Activated CD4-positive, CD25-positive, alpha-beta regulatory T cell (primary cell): ENCODE measurements at regions not wholly inside any gene's neighbourhood (a gene's known extent, or its start where the extent isn't known, plus 50 kb on each side); places are given as distances from the start of the nearest gene placed in this dataset.
"Not testable (repeated sequence)": the region's sequence is repeated elsewhere in the genome, so short reads cannot be mapped to it uniquely, and the experiment has no call there.

ENCODE experiments used
- DNase-seq, 4 experiments: peaks; one replicate each; lab custom pipeline; 2025; lab: John Stamatoyannopoulos, UW

DNA sequence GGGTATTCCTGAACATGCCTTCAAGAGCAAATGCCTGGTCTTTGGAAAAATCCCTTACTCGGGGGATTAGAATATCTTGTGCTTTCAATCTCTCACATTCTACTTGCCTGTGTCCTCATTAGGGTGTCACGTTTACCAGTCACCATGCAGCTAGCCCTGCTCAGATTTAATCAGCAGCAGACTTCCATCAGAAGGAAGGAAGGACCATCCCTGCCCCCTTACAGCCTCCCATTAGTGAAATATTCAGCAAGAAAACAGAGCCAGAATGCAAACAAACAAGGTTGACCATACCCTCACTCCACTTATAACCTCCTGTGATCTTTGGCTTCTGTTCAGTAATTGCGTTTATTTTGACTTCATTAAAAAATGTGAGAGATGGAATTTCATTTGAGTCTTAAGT, 208.6 kb downstream of the CXCL12 start:
- no peak for DNase-seq

- DNase-seq: no peak
These were observed 211.3 kb downstream of the CXCL12 start for GRCh38 chr10:44173608-44173894.

GRCh38 chr10:44172883-44173607, 211.9 kb downstream of the CXCL12 start:
- DNase-seq: no peak

GRCh38 chr10:44171765-44172164, 213.1 kb downstream of the CXCL12 start:
- DNase-seq: no peak

DNA sequence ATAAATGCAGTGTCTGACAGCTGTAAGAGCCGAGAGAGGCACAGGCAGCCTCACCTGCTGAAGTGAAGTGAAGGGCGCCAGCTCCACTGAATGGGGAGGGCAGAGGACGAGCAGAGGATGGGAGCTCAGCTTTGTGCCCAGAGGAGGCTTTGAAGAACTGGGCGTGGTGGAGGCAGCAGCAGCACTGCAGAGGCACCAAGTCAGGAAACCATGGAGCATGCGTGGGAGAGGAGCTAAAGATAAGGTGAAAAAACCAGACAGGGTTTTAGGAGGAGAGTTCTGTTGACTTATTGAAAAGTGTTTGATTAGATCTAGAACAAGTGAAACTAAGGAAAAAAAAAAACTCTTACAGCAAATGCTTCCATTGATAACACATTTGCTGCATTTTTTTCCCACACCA, 216.4 kb downstream of the CXCL12 start:
- DNase-seq: no peak

DNA sequence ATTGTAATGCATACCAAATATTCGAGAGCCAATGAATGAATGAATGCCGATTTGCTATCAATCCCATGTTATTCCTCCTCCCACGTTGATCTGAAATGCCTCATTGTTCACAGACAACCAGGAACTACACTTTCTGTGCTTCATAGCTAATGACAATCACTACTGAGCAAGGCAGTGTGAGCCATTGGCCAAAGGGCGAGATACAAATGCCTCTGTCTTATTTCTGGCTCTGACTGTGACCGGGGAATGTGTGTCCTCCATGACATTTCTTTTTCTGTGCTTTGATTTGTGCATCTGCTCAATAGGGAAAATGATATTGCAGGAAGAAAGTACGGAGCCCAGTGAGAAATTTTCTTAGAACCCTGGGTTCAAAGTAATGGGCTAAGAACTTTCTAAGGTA, 217.1 kb downstream of the CXCL12 start:
- DNase-seq: no peak

GRCh38 chr10:44166441-44166840, 218.5 kb downstream of the CXCL12 start:
- no peak for DNase-seq

- DNase-seq: no peak
These were observed 220.5 kb downstream of the CXCL12 start for GRCh38 chr10:44164251-44164956.

GRCh38 chr10:44161184-44161583, 223.7 kb downstream of the CXCL12 start:
- DNase-seq: no peak

GRCh38 chr10:44157574-44157973, 227.3 kb downstream of the CXCL12 start:
- DNase-seq: no peak

DNA sequence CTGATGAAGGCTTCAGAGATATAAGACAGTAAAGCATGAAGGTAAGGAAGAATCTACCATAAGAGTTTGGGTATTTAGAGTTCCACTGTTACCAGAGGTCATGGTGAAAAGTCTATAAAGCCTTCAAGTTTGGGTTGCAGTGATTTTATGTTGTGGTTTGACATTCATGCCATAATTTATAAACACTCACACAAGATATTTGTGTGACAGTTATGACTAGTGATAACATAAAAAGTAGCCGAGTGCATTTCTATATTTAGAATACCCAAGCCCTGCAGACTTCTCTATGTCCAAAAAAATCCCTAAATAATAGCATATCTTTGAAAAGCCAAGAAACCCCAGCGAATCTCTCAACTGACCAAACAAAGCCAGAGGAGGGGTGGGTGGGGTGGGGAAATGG, 229.9 kb downstream of the CXCL12 start:
- no peak for DNase-seq

GRCh38 chr10:44153918-44154670, 230.8 kb downstream of the CXCL12 start:
- DNase-seq: no peak

DNA sequence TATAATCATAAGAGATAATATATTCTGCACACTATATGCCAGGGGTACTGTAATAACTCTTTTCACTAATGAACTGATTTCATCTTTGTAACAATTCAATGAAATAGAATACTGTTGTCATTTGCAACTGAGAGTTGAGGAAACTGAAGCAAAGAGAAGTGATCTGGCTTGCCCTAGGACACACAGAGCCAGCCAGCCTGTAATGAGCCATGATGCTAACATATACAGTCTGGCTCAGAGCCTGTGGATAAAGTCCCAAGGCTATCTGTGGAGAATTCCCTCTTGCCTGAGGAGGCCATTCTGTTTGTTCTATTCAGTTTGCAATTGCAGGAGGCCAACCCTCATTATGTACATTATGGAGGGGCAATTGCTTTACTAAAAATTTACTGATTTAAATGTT, 241.3 kb downstream of the CXCL12 start:
- no peak for DNase-seq

- no peak for DNase-seq
These were observed 252.3 kb downstream of the CXCL12 start for GRCh38 chr10:44132361-44133289.

DNA sequence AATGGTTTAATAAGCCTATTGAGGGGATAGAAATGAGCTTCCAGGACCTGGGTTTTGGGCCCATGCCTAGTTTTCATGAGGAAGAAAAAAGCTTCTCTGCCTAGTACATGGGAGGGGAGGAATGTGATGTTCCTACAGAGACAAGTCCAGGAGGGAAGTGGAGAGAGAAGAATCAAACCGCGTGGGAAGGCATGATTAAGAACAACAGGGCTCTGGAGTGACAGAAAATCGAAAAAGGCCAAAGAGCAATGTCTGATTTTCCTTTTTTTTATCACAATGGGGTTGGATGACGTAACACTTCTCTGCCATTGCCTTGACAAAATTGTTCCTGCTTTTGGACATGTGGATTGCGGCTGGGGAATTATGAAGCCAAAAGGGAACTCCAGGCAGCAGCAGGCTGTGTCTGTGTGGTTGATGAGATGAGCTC, 258.6 kb downstream of the CXCL12 start:
- DNase-seq: no peak

DNA sequence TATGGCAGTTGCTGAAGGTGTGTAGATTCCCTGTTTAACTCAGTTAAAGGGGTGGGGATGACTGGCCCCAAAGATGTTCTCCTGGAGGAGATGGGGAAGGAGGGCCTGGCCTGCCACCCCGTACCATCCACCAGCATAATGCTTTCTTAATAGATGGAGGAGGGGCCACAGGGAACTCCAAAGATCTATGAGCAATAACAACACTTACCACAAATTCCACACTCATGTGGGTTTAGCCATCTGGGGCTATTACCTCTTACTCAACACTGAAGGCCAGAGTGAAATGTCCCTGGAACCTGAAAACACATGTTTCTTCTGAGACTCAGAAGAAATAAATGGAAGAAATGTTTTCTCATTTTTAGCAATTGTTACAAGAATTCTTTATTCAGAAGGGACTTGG, 259.0 kb downstream of the CXCL12 start:
- DNase-seq: no peak

- no peak for DNase-seq
These were observed 266.4 kb downstream of the CXCL12 start for GRCh38 chr10:44118500-44118899.

- DNase-seq: no peak
These were observed 268.4 kb downstream of the CXCL12 start for GRCh38 chr10:44116474-44116873.

DNA sequence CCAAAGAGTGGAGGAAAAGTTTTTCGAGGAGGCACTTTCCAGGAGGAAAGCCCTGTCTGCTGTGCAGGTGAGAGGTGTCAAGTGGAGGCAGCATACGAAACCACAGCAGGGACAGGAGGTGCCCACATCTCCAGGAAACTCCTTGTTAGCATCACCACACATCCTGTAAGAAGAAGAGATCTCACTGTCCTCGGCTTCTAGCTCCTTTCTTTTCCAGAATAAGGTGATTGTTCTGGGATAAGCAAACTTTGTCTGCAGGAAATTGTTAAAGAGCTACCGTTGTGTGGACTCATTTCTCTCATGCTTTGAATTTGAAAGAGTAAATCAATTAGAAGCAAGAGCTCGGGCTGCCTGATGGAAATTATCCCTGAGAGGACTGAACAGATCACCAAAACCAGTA, 269.4 kb downstream of the CXCL12 start:
- DNase-seq: no peak

DNA sequence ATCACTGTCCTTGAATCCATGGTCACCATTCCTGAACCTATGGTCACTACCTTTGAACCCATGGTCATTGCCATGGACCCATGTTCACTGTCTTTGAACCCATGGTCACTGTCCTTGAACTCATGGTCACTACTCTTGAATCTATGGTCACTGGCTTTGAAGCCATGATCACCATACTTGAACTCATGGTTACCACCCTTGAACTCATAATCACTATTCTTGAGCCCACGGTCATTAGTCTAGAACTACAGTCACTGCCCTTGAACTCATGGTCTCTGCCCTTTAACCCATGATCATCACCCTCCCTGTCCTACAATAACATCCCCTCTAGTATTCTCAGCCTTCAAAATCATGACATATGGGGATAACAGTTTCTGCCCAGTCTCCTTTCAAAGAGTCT, 270.5 kb downstream of the CXCL12 start:
- DNase-seq: no peak

DNA sequence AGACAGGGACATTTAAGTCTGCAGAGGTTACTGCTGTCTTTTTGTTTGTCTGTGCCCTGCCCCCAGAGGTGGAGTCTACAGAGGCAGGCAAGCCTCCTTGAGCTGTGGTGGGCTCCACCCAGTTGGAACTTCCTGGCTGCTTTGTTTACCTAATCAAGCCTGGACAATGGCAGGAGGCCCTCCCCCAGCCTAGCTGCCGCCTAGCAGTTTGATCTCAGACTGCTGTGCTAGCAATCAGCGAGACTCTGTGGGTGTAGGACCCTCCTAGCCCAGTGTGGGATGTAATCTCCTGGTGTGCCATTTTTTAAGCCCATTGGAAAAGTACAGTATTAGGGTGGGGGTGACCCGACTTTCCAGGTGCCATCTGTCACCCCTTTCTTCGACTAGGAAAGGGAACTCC, 272.6 kb downstream of the CXCL12 start:
- DNase-seq: not testable (repeated sequence)

GRCh38 chr10:44105696-44106095, 279.2 kb downstream of the CXCL12 start:
- no peak for DNase-seq
